ENCODE measurements at regions not wholly inside any gene's neighbourhood (a gene's known extent, or its start where the extent isn't known, plus 50 kb on each side); places are given as distances from the start of the nearest gene placed in this dataset.

DNA sequence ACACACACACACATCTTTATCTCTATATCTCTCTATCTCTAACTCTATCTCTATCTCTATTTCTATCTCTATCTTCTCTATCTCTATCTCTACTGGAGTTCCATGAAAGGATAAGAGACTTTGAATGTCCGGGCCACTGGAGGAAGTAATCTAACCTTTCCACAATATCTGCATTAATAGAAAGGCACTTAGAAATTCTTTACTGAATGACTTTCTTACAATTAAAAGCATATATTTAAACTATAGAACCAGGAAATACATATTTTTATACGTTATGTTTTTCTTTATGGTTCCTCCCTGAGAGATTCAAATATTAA lies 234.9 kb downstream of the TRIB2 start:
- Histone ChIP-seq H3K14ac (ENCODE audit: low read length) (no peak overlapping the region), H3K4me2 (ENCODE audit: insufficient read depth, low read length, poor library complexity, severe bottlenecking) (no peak overlapping the region), H2AK5ac (ENCODE audit: low read depth, low read length) (no peak overlapping the region), H3K9me3 (replicated peaks in 1 of 2; ENCODE audit: control insufficient read depth in 2 of 2, insufficient read depth in 1 of 2, low read depth in 1 of 2, low read length in 2 of 2) (no peaks in the 10 kb centered on the region), H4K8ac (ENCODE audit: low read depth, low read length) (no peak overlapping the region), H3K4me3 (ENCODE audit: low read length in 2 of 2) (no peak overlapping the region), H3K4ac (ENCODE audit: low read length) (no peak overlapping the region), H2AFZ (ENCODE audit: low read length) (no peak overlapping the region), H2BK120ac (ENCODE audit: low read depth, low read length) (no peak overlapping the region), H3K79me1 (ENCODE audit: low read depth, low read length) (no peaks in the 10 kb centered on the region), H2BK15ac (ENCODE audit: low read length) (no peak overlapping the region), H3K4me1 (ENCODE audit: control insufficient read depth in 2 of 2, insufficient read depth in 1 of 2, low read depth in 1 of 2, low read length in 2 of 2) (no peaks in the 10 kb centered on the region), H2BK12ac (ENCODE audit: low read length) (no peak overlapping the region), H3K36me3 (replicated peaks in 1 of 2; ENCODE audit: control insufficient read depth in 2 of 2, insufficient read depth in 2 of 2, low read length in 2 of 2) (no peaks in the 10 kb centered on the region), H3K18ac (ENCODE audit: low read length) (no peak overlapping the region), H4K91ac (ENCODE audit: low read depth, low read length, poor library complexity) (no peak overlapping the region), H3K9ac (ENCODE audit: low read depth, low read length, poor library complexity) (no peak overlapping the region), H3K27me3 (ENCODE audit: control insufficient read depth in 3 of 3, insufficient read depth in 3 of 3, low read depth in 1 of 3, low read length in 3 of 3) (no peaks in the 10 kb centered on the region), H3K23ac (ENCODE audit: low read depth, low read length, poor library complexity) (no peak overlapping the region), H2BK5ac (ENCODE audit: low read length) (no peak overlapping the region), H3K27ac (replicated peaks; ENCODE audit: low read length) (no peak overlapping the region)
- no CpG with 5 or more reads among the region's 2 CpGs for WGBS, 2 donors (ENCODE audit: extremely low coverage in 2 of 2, insufficient read length in 2 of 2, insufficient replicate concordance in 1 of 2)
- no peak for DNase-seq (ENCODE audit: low spot score)

DNA sequence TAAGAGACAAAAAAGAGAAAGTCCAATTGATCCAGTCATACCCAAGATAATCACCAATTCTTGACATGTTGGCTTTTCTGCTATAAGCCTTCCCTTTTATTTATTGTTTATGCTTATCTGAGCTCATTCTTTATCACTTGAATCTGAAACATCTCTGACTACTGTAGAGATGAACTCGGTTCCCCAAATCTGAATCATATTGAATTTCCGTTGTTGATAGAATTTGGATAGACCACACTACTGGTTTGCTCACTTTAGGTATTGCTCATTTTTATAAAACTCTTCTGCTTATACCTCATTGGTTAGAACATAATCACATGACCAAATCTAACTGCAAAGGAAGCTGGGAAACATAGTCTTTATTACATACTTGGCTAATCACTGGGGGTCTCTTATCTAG lies 236.9 kb downstream of the TRIB2 start:
- no peak overlapping the region for H3K14ac ChIP-seq (ENCODE audit: low read length)
- H3K4me3 ChIP-seq (ENCODE audit: low read length in 2 of 2): no peak overlapping the region
- H4K8ac ChIP-seq (ENCODE audit: low read depth, low read length): no peak overlapping the region
- H2BK5ac ChIP-seq (ENCODE audit: low read length): no peak overlapping the region
- H3K9ac ChIP-seq (ENCODE audit: low read depth, low read length, poor library complexity): no peak overlapping the region
- H3K4me1 ChIP-seq (ENCODE audit: control insufficient read depth in 2 of 2, insufficient read depth in 1 of 2, low read depth in 1 of 2, low read length in 2 of 2): no peaks in the 10 kb centered on the region
- no peaks in the 10 kb centered on the region for H3K36me3 ChIP-seq (replicated peaks in 1 of 2; ENCODE audit: control insufficient read depth in 2 of 2, insufficient read depth in 2 of 2, low read length in 2 of 2)
- H2BK12ac ChIP-seq (ENCODE audit: low read length): no peak overlapping the region
- no peak overlapping the region for H3K4ac ChIP-seq (ENCODE audit: low read length)
- H3K27me3 ChIP-seq (ENCODE audit: control insufficient read depth in 3 of 3, insufficient read depth in 3 of 3, low read depth in 1 of 3, low read length in 3 of 3): no peaks in the 10 kb centered on the region
- no peak overlapping the region for H4K91ac ChIP-seq (ENCODE audit: low read depth, low read length, poor library complexity)
- H2AFZ ChIP-seq (ENCODE audit: low read length): no peak overlapping the region
- no CpG with 5 or more reads among the region's 2 CpGs for WGBS, 2 donors (ENCODE audit: extremely low coverage in 2 of 2, insufficient read length in 2 of 2, insufficient replicate concordance in 1 of 2)
- no peak overlapping the region for H3K23ac ChIP-seq (ENCODE audit: low read depth, low read length, poor library complexity)
- no peak overlapping the region for H3K18ac ChIP-seq (ENCODE audit: low read length)
- H2BK120ac ChIP-seq (ENCODE audit: low read depth, low read length): no peak overlapping the region
- no peak overlapping the region for H3K4me2 ChIP-seq (ENCODE audit: insufficient read depth, low read length, poor library complexity, severe bottlenecking)
- no peak overlapping the region for H3K27ac ChIP-seq (replicated peaks; ENCODE audit: low read length)
- no peak overlapping the region for H2BK15ac ChIP-seq (ENCODE audit: low read length)
- no peaks in the 10 kb centered on the region for H3K79me1 ChIP-seq (ENCODE audit: low read depth, low read length)
- H2AK5ac ChIP-seq (ENCODE audit: low read depth, low read length): no peak overlapping the region
- DNase-seq (ENCODE audit: low spot score): no peak
- no peaks in the 10 kb centered on the region for H3K9me3 ChIP-seq (replicated peaks in 1 of 2; ENCODE audit: control insufficient read depth in 2 of 2, insufficient read depth in 1 of 2, low read depth in 1 of 2, low read length in 2 of 2)

DNA sequence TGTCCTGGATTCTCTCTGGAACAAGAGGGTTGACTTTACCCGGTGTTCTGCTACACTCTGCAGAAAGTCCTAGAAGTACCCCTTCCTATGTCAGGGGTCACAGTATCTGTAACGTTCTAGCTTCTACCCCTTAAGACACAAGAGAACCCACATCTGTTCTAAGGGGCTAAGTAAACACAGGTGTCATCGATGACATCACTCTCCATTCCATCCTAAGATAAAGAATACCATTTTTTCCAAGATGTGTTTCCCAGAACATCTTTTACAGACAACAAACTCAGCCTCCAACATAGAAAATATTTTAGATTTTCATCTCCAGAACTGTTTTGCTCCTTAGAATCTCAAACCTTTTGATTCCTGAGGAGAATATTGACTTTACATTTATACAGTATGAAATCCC lies 239.1 kb downstream of the TRIB2 start:
- H3K9me3 ChIP-seq (replicated peaks in 1 of 2; ENCODE audit: control insufficient read depth in 2 of 2, insufficient read depth in 1 of 2, low read depth in 1 of 2, low read length in 2 of 2): peaks cover 0 to 2% of the 10 kb centered on the region in 2 donors
- H3K27me3 ChIP-seq (ENCODE audit: control insufficient read depth in 3 of 3, insufficient read depth in 3 of 3, low read depth in 1 of 3, low read length in 3 of 3): no peaks in the 10 kb centered on the region
- no peak overlapping the region for H3K23ac ChIP-seq (ENCODE audit: low read depth, low read length, poor library complexity)
- no peak overlapping the region for H3K18ac ChIP-seq (ENCODE audit: low read length)
- H3K4me3 ChIP-seq (ENCODE audit: low read length in 2 of 2): no peak overlapping the region
- no peak overlapping the region for H4K8ac ChIP-seq (ENCODE audit: low read depth, low read length)
- H3K4me2 ChIP-seq (ENCODE audit: insufficient read depth, low read length, poor library complexity, severe bottlenecking): no peak overlapping the region
- no peaks in the 10 kb centered on the region for H3K79me1 ChIP-seq (ENCODE audit: low read depth, low read length)
- H2AK5ac ChIP-seq (ENCODE audit: low read depth, low read length): no peak overlapping the region
- H3K14ac ChIP-seq (ENCODE audit: low read length): no peak overlapping the region
- no peak overlapping the region for H2AFZ ChIP-seq (ENCODE audit: low read length)
- H4K91ac ChIP-seq (ENCODE audit: low read depth, low read length, poor library complexity): no peak overlapping the region
- no peak for DNase-seq (ENCODE audit: low spot score)
- H3K27ac ChIP-seq (replicated peaks; ENCODE audit: low read length): no peak overlapping the region
- WGBS, 2 donors (ENCODE audit: extremely low coverage in 2 of 2, insufficient read length in 2 of 2, insufficient replicate concordance in 1 of 2): no CpG with 5 or more reads among the region's 3 CpGs
- no peak overlapping the region for H2BK15ac ChIP-seq (ENCODE audit: low read length)
- H3K4me1 ChIP-seq (ENCODE audit: control insufficient read depth in 2 of 2, insufficient read depth in 1 of 2, low read depth in 1 of 2, low read length in 2 of 2): no peaks in the 10 kb centered on the region
- H3K4ac ChIP-seq (ENCODE audit: low read length): no peak overlapping the region
- H2BK5ac ChIP-seq (ENCODE audit: low read length): no peak overlapping the region
- no peak overlapping the region for H2BK120ac ChIP-seq (ENCODE audit: low read depth, low read length)
- no peak overlapping the region for H3K9ac ChIP-seq (ENCODE audit: low read depth, low read length, poor library complexity)
- H2BK12ac ChIP-seq (ENCODE audit: low read length): no peak overlapping the region
- H3K36me3 ChIP-seq (replicated peaks in 1 of 2; ENCODE audit: control insufficient read depth in 2 of 2, insufficient read depth in 2 of 2, low read length in 2 of 2): no peaks in the 10 kb centered on the region

DNA sequence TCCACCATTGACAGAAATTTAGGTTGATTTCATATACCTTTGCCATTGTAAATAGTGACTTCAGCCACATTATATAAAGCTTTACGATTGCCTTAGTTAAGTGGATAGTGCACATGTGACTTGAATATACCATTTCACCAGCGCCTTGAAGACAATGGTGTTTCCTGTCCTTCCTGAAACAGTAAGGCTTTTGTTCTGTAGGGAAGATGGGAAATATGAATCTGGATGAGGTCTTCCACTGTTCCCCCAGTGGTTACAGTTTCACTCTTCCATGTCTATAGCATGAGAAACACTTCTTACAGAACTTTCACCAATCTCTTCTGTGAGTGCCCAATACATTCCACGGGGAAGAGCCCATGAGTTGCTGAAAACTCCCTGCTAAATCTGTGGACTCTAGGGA lies 240.5 kb downstream of the TRIB2 start:
- no peak overlapping the region for H3K4me3 ChIP-seq (ENCODE audit: low read length in 2 of 2)
- no CpG with 5 or more reads among the region's 3 CpGs for WGBS, 2 donors (ENCODE audit: extremely low coverage in 2 of 2, insufficient read length in 2 of 2, insufficient replicate concordance in 1 of 2)

More for the DNA sequence above, 240.5 kb downstream of the TRIB2 start:
- Histone ChIP-seq H2AFZ (ENCODE audit: low read length) (no peak overlapping the region), H3K23ac (ENCODE audit: low read depth, low read length, poor library complexity) (no peak overlapping the region), H3K9me3 (replicated peaks in 1 of 2; ENCODE audit: control insufficient read depth in 2 of 2, insufficient read depth in 1 of 2, low read depth in 1 of 2, low read length in 2 of 2) (peaks cover 0 to 2% of the 10 kb centered on the region in 2 donors), H3K4ac (ENCODE audit: low read length) (no peak overlapping the region), H4K91ac (ENCODE audit: low read depth, low read length, poor library complexity) (no peak overlapping the region), H3K79me1 (ENCODE audit: low read depth, low read length) (no peaks in the 10 kb centered on the region), H4K8ac (ENCODE audit: low read depth, low read length) (no peak overlapping the region), H3K4me2 (ENCODE audit: insufficient read depth, low read length, poor library complexity, severe bottlenecking) (no peak overlapping the region), H3K14ac (ENCODE audit: low read length) (no peak overlapping the region), H2BK12ac (ENCODE audit: low read length) (no peak overlapping the region), H2BK120ac (ENCODE audit: low read depth, low read length) (no peak overlapping the region), H2AK5ac (ENCODE audit: low read depth, low read length) (no peak overlapping the region), H3K9ac (ENCODE audit: low read depth, low read length, poor library complexity) (no peak overlapping the region), H2BK15ac (ENCODE audit: low read length) (no peak overlapping the region), H3K36me3 (replicated peaks in 1 of 2; ENCODE audit: control insufficient read depth in 2 of 2, insufficient read depth in 2 of 2, low read length in 2 of 2) (no peaks in the 10 kb centered on the region), H2BK5ac (ENCODE audit: low read length) (no peak overlapping the region), H3K27me3 (ENCODE audit: control insufficient read depth in 3 of 3, insufficient read depth in 3 of 3, low read depth in 1 of 3, low read length in 3 of 3) (no peaks in the 10 kb centered on the region), H3K18ac (ENCODE audit: low read length) (no peak overlapping the region), H3K27ac (replicated peaks; ENCODE audit: low read length) (no peak overlapping the region), H3K4me1 (ENCODE audit: control insufficient read depth in 2 of 2, insufficient read depth in 1 of 2, low read depth in 1 of 2, low read length in 2 of 2) (no peaks in the 10 kb centered on the region)
- DNase-seq (ENCODE audit: low spot score): no peak

Data from neuronal stem cell (in vitro differentiated cells).